ENCODE measurements at regions not wholly inside any gene's neighbourhood (a gene's known extent, or its start where the extent isn't known, plus 50 kb on each side); places are given as distances from the start of the nearest gene placed in this dataset.

- TF ChIP-seq, protein P1, sequence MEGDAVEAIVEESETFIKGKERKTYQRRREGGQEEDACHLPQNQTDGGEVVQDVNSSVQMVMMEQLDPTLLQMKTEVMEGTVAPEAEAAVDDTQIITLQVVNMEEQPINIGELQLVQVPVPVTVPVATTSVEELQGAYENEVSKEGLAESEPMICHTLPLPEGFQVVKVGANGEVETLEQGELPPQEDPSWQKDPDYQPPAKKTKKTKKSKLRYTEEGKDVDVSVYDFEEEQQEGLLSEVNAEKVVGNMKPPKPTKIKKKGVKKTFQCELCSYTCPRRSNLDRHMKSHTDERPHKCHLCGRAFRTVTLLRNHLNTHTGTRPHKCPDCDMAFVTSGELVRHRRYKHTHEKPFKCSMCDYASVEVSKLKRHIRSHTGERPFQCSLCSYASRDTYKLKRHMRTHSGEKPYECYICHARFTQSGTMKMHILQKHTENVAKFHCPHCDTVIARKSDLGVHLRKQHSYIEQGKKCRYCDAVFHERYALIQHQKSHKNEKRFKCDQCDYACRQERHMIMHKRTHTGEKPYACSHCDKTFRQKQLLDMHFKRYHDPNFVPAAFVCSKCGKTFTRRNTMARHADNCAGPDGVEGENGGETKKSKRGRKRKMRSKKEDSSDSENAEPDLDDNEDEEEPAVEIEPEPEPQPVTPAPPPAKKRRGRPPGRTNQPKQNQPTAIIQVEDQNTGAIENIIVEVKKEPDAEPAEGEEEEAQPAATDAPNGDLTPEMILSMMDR (conservative IDR thresholded peaks at IDR 0.05 in 1 of 2, IDR thresholded peaks at IDR 0.05 in 1 of 2; ENCODE audit: extremely low read depth in 1 of 2, insufficient read depth in 1 of 2, low read depth in 1 of 2, low read length in 2 of 2): no peak
- TF ChIP-seq EZH2 (IDR thresholded peaks at IDR 0.05; ENCODE audit: borderline replicate concordance, low read length): no peak
Measured at GRCh38 chr7:28878481-28878880, 79.6 kb downstream of the TRIL start.
